Adrenal gland (tissue), 9 donors: ENCODE measurements at regions not wholly inside any gene's neighbourhood (a gene's known extent, or its start where the extent isn't known, plus 50 kb on each side); places are given as distances from the start of the nearest gene placed in this dataset.

Source experiments
- DNase-seq, 7 donors: peaks; one replicate each; pipeline ENCODE4 v3.0.0-alpha.2; 2019 to 2020
- H3K27ac ChIP-seq, 5 donors: fragments of 200-600 bp; sonication (generic) in 4 of 5; 1 replicate in 3 of 5; 2 replicates in 2 of 5; pipeline versions ENCODE4 v1.5.1 to v1.8.0; 2016 to 2020; ENCODE audit warnings: mild to moderate bottlenecking in 1 of 5
- H3K27me3 ChIP-seq: fragments of 200-600 bp; 2 replicates; pipeline ENCODE4 v1.8.0; 2021
- H3K36me3 ChIP-seq, 2 donors: fragments of 200-600 bp; replicated peaks in 1 of 2; 1 replicate in 1 of 2; 2 replicates in 1 of 2; pipeline versions ENCODE4 v1.5.1 to v1.8.0; 2018 to 2022
- H3K4me1 ChIP-seq, 2 donors: fragments of 200-600 bp; replicated peaks in 1 of 2; 1 replicate in 1 of 2; 2 replicates in 1 of 2; pipeline versions ENCODE4 v1.5.1 to v1.8.0; 2018 to 2021
- H3K4me3 ChIP-seq, 4 donors: fragments of 200-600 bp; sonication (generic) in 3 of 4; one replicate each; pipeline ENCODE4 v1.5.1; 2016 to 2018
- H3K9me3 ChIP-seq, 3 donors: fragments of 200-600 bp; sonication (generic) in 1 of 3; replicated peaks in 1 of 3; 1 replicate in 2 of 3; 2 replicates in 1 of 3; pipeline versions ENCODE4 v1.5.1 to v1.8.0; 2016 to 2021
- POLR2A ChIP-seq, 2 donors: fragments of 450-650 bp; IDR thresholded peaks; one replicate each; pipeline ENCODE4 v1.6.1; 2017; ENCODE audit warnings: antibody characterized with exemption in 2 of 2, mild to moderate bottlenecking in 2 of 2, moderate library complexity in 1 of 2
- WGBS, 4 donors: extraction: QIAGEN DNeasy Blood & Tissue Kit in 2 of 4; methylation state at CpG; one replicate each; pipeline versions ENCODE4 v1.1.5 to v1.1.7; 2013 to 2017; 5-methylcytosine and 5-hydroxymethylcytosine counted together
- intact Hi-C, 2 donors: fragments of 100-400 bp; cut with DNase I; formaldehyde crosslinking; loops; one replicate each; pipeline versions ENCODE4 v1.14.1 to v1.15.0; 2022 to 2023
- TF ChIP-seq, protein P1 (sequence below), 6 experiments: fragments of 450-650 bp in 4 of 6; fragments of 200-600 bp in 2 of 6; sonication (generic) in 1 of 6; IDR thresholded peaks; 1 replicate in 5 of 6; 2 replicates in 1 of 6; pipeline versions ENCODE4 v1.5.1 to v1.8.0; 2016 to 2021; ENCODE audit warnings: antibody characterized with exemption in 6 of 6, mild to moderate bottlenecking in 2 of 6, moderate library complexity in 1 of 6
- donor health status: healthy with polysubstance abuse.
- donor health status: Bipolar disorder and iron deficiency.
- donor health status: DM: yes; HTN: yes; CAD: no.
- donor health status: DM: no; HTN: no; CAD: no.
- donor health status: DM: no; HTN: no; CAD: no.

DNA sequence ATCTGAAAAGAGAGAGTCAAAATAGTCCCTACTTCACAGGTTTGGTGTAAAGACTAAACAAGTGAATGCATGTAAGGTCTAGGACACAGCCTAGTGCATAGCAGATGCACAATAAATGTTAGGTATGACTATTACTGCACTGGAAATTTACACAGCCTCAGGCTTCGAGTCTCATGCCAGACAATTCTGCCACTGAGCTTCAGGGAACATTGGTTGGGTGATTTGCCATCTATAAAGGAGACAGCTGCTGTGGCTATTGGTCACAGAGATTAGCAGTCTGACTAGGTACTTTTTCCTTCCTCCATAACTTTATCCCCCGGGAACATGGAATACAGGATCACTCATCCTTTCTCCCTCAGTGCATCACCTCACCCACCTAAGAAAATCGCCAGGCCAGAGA, 89.2 kb downstream of the FAM124B start:
- H3K4me3 ChIP-seq: no peak overlapping the region
- TF ChIP-seq, protein P1, sequence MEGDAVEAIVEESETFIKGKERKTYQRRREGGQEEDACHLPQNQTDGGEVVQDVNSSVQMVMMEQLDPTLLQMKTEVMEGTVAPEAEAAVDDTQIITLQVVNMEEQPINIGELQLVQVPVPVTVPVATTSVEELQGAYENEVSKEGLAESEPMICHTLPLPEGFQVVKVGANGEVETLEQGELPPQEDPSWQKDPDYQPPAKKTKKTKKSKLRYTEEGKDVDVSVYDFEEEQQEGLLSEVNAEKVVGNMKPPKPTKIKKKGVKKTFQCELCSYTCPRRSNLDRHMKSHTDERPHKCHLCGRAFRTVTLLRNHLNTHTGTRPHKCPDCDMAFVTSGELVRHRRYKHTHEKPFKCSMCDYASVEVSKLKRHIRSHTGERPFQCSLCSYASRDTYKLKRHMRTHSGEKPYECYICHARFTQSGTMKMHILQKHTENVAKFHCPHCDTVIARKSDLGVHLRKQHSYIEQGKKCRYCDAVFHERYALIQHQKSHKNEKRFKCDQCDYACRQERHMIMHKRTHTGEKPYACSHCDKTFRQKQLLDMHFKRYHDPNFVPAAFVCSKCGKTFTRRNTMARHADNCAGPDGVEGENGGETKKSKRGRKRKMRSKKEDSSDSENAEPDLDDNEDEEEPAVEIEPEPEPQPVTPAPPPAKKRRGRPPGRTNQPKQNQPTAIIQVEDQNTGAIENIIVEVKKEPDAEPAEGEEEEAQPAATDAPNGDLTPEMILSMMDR (IDR thresholded peaks at IDR 0.05): no peak
- no peak for TF ChIP-seq POLR2A (IDR thresholded peaks at IDR 0.05)
- no peaks in the 10 kb centered on the region for H3K9me3 ChIP-seq
- H3K4me1 ChIP-seq: no peaks in the 10 kb centered on the region
- no peak for DNase-seq
- H3K36me3 ChIP-seq: no peaks in the 10 kb centered on the region
- intact Hi-C loops: no loop called here
- whole genome bisulfite sequencing, 4 donors: 63 to 75% (median 69%) methylated on average over 3 of the region's 3 CpGs
- no peak overlapping the region for H3K27ac ChIP-seq
- H3K27me3 ChIP-seq: no peaks in the 10 kb centered on the region

DNA sequence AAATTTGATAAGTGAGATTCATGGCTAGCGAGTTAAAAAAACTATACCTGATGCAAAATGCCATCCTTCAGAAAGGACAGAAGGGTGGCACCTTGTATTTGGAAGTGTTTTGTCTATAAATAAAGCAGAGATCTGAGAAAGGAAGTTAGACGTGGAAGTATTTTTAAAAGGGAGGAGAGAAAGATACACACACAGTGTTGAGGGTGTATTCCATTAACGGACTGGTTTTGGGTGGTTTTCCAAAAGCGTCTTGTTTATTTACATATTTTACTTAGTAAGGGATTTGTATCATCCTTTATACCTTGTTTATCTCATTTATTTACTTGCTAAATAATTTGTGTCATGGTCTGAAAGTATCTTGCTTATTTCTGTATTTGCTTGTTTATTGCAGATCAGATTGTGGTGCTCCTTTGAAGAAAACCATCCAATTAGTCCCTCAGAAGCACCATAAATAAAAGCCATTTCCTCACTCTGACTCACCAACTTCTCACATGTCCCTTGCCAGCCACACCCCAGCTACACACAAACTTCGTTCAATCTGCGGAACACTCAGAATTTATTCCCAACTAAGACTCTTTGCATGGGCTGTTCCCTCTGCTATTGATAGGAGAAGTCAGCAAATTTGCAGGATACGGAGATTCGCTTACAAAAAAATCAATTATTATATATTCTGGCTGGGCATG, 90.8 kb downstream of the FAM124B start:
- TF ChIP-seq, protein P1 (IDR thresholded peaks at IDR 0.05): no peak
- TF ChIP-seq POLR2A (IDR thresholded peaks at IDR 0.05): no peak
- Histone ChIP-seq H3K4me1 (no peaks in the 10 kb centered on the region), H3K9me3 (no peaks in the 10 kb centered on the region), H3K27ac (no peak overlapping the region), H3K4me3 (no peak overlapping the region), H3K27me3 (no peaks in the 10 kb centered on the region), H3K36me3 (no peaks in the 10 kb centered on the region)
- intact Hi-C loops: no loop called here
- no peak for DNase-seq
- 68 to 73% (median 69%) methylated on average over 8 of the region's 8 CpGs for WGBS, 4 donors

DNA sequence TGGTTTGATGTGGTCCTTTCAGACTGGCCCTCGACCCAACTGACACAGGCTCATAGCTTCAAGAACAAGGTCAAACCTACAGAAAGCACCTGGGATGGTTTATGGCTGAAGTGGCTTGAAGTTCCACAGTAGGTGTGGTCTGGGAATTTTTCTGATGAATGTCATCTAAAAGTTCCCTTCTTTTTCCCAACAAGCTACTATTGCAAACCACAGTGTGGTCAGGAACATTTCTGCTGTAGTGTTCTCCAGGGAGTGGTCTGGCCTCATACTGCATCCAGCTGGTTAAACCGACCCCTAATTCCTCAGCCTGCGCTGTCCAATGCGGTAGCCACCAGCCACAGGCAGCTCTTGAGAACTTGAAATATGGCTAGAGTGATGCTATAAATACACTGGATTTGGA, 92.7 kb downstream of the FAM124B start:
- Histone ChIP-seq H3K27me3 (no peaks in the 10 kb centered on the region), H3K4me1 (no peaks in the 10 kb centered on the region), H3K4me3 (no peak overlapping the region), H3K36me3 (no peaks in the 10 kb centered on the region), H3K27ac (no peak overlapping the region), H3K9me3 (no peaks in the 10 kb centered on the region)
- no peak for DNase-seq
- intact Hi-C loops: no loop called here
- no peak for TF ChIP-seq POLR2A (IDR thresholded peaks at IDR 0.05)
- TF ChIP-seq, protein P1 (IDR thresholded peaks at IDR 0.05): no peak
- 81 to 91% (median 85%) methylated on average over 4 of the region's 4 CpGs for WGBS, 4 donors

DNA sequence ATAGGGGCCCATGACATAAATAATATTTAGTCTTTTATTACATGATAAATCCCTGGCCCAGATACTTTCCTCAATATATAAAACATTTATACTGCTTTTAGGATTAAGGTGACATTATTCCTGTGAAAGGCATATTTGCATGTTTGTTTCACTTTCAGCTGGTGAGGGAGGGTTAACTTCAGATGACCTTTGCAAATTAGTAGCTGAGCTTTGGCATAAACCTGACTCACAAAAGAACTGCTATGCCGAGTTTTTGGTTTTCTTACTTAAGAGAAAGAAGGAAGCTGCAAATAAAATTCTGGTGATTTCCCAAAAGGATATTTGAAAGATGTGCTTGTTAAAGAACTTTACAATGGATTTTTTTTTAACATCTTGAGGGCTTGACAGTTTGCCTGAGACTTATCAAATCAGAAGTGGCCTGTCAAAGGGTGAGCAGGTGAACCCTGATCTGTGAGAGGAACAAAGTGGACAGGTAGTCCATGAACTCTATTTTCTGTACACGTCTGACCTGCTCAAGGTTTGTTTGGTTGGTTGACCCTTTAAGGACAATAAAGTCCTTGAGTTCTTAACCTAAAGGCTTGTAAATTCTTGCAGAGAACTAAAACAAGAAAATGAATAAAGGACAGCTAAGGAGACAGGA, 93.5 kb downstream of the FAM124B start:
- no peak for DNase-seq
- no peaks in the 10 kb centered on the region for H3K9me3 ChIP-seq
- intact Hi-C loops: no loop called here
- H3K27ac ChIP-seq: no peak overlapping the region
- no peaks in the 10 kb centered on the region for H3K27me3 ChIP-seq
- no peak for TF ChIP-seq POLR2A (IDR thresholded peaks at IDR 0.05)
- TF ChIP-seq, protein P1 (IDR thresholded peaks at IDR 0.05): no peak
- H3K36me3 ChIP-seq: no peaks in the 10 kb centered on the region
- H3K4me3 ChIP-seq: no peak overlapping the region
- no peaks in the 10 kb centered on the region for H3K4me1 ChIP-seq
- 26 to 50% (median 33%) methylated on average over 2 of the region's 2 CpGs for WGBS, 4 donors
